HG02678 (cell line): ENCODE measurements at regions not wholly inside any gene's neighbourhood (a gene's known extent, or its start where the extent isn't known, plus 50 kb on each side); places are given as distances from the start of the nearest gene placed in this dataset.
"Not testable (repeated sequence)": the region's sequence is repeated elsewhere in the genome, so short reads cannot be mapped to it uniquely, and the experiment has no call there.

ENCODE experiments used
- ATAC-seq: cut with Tn5 transposase; IDR thresholded peaks from one replicate; pipeline ENCODE4 v1.9.1; 2021; ENCODE audit warnings: mild to moderate bottlenecking, moderate library complexity; ENCODE audit not compliant: unreplicated experiment

DNA sequence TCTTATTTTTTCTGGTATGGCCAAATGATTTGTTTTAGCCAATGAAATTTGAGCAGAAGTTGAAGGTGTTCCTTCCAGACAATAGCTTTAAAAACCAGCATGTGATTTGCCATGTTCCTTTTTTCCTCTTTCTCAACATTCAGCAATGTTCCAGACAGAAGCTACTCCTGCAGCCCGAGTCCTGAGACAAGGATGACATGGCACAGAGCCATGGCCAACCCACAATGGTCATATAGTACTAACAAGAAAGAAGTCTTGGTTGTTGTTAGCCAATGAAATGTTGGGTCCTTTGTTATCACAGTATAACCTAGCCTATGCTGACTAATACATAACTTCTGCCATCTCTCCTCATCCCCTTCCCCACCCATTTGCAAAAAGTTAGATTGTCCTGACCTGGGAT is 211.1 kb upstream of the STT3B start:
- ATAC-seq = no peak

DNA sequence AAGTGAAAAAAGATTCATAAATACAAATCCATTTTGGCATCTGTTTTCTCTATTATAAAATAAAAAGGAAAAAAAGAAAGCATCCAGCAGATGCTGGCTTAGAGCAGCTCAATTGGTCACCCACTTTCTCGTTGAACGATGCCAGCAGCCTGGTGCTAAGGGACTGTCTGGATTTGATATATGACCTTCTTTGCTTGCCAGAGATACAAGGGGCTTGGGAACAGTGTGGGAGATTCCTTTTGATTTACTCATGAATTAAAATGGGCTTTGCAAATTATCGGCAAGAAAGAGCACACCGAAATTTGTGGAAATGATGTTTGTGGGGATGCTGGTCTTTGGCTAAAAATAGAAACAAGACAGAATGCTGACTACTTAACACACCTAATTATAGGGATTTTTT is 210.3 kb upstream of the STT3B start:
- ATAC-seq = no peak

DNA sequence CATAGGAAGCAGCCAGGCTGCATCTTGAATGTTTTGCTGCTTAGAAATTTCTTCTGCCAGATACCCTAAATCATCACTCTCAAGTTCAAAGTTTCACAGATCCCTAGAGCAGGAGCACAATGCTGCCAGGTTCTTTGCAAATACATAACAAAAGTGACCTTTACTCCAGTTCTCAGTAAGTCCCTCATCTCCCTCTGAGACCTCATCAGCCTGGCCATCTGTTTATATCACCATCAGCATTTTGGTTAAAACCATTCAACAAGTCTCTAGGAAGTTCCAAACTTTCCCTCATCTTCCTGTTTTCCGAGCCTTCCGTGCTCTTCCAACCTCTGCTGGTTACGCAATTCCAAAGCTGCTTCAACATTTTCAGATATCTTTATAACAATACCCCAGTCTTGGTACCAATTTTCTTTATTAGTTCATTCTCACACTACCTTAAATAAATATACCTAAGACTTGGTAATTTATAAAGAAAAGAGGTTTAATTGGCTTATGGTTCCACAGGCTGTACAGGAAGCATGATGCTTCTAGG is 204.8 kb upstream of the STT3B start:
- not testable (repeated sequence) for ATAC-seq

DNA sequence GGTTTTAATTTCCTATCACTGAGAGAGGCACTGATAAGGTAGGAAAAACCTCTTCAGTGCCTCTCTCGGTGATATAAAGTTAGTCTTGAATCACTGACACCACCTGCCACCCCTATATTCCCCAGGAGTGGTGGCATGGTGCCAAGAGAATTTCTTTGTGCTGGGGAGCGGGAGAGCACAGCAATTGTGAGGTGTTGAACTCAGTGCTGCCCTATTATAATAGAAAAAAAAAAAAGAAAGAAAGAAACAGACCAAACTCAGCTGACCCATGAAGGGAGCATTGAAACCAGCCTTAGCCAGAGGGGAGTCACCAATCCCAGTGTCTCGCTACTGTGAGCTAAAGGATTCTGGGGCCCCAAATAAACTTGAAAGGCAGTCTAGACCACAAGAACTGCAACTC is 201.4 kb upstream of the STT3B start:
- no peak for ATAC-seq

DNA sequence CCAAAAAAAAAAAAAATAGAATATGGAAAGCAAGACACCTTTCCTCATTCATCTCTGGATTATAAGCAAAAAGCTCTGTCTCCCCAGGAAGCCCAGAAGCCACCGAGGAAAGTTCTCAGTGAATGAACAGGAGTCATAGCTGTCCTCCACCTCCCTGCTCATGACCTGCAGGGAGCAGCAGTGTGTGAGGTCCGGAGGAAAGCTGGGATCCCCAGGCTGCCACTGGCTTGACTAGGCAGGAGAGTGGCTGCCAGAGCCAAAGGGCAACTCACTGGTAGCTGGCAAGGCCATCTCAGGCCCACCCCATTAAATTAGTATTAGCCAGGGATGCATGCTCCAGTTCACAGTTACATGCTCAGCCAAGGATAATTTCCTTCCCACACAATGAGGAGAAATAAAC is 191.6 kb upstream of the STT3B start:
- ATAC-seq = no peak

DNA sequence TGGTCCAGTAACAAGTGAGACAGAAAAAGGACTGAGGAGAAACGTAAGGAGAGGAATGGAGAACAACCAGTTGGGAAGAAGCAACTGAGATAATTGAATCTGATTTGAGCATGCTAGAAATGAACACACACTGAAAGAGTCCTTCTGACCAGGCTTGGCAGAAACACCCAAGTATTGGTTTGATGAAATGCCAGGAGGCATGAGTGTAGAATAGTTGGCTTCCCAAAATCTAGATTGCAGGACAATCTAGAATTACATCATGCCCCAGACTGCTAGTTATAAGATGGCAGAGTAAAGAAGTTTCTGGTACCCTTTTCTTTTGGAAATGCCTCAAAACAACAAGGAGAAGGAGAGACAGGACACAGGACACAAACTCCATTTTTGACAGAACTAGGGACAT is 189.7 kb upstream of the STT3B start:
- ATAC-seq = no peak

DNA sequence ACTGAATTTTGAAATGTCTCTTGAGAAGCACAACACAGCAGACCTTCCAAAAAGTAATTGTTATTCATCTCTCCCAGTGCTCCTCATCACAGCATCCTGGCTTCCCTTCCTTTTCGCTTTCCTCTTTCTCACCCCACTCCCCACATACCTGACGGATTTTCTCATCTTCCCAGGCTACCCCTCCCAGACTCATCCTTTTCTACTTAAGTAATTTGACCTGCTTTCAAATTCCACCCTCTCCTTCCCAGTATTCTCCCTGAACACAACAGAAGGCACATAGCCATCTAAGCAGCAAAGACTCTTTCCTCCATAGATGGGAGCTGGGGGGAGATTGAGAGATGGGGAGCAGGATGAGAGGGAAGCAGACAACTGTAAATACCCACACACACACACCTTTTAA is 187.1 kb upstream of the STT3B start:
- ATAC-seq = no peak

DNA sequence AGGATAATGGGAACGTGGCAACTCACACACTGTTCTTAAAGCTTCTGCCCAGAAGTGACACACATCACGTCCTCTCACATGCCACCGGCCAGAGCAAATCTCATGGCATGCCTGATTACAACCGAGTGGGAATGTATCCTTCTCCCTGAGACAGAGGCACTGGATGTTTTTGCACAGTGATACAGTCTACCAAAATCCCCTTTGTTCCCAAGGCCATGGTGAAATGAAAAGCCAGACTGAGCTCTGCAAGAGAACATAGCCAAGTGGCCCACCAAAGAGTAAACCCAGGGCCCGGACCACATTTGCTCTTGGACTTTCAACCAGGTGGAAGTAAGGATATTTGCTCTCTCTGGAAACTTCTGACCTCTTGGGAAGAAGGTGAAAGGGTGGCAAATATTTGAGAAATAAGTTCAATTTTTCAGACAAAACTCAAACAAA is 186.2 kb upstream of the STT3B start:
- ATAC-seq = no peak

DNA sequence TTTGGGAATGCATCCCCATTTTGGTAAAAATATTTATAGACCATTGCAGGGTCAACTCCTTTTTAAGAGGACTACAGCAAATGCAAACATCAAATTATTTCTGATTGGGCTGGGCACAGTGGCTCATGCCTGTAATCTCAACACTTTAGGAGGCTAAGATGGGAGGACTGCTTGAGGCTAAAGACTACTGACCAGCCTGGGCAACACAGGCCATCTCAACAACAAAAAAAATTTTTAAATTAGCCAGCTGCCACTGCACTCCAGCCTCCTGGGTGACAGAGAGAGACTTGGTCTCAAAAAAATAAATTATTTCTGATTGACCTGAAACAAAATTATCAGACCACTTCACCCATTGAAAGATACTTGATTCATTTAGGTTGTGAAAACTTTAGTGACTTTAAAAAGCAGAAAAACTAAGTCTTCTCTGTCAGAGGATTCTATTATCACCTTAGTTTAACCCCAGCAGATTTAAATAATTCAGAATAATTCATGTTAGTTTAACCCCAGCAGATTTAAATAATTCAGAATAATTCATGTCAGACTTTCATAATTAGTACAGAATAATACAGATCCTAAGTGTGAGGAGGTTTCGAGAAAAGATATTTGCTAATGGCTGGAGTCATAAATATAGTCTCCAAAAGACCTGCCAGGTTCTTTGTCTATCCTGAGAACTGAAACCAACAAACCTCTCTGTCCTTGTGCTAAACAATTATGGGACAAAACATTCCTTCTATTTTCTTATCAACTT is 183.6 kb upstream of the STT3B start:
- ATAC-seq = no peak

DNA sequence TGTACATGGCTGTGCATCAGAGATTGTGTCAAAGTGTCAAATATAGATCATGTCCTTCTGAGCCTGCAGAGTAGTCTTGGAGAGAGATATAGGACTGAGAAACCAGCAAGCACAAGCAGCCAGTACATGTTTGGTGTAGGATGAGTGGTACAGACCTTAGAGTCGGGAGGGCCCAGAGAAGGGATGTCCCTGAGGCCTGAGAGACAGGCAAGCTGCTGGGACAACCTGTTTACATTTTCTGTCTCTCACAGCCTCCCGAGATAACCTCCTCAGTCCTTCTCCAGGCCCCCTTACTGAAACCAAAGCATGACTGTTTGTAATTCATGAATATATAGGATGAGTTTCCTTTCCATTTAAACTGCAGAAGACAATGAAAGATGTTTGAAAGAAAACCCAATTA is 182.4 kb upstream of the STT3B start:
- no peak for ATAC-seq

DNA sequence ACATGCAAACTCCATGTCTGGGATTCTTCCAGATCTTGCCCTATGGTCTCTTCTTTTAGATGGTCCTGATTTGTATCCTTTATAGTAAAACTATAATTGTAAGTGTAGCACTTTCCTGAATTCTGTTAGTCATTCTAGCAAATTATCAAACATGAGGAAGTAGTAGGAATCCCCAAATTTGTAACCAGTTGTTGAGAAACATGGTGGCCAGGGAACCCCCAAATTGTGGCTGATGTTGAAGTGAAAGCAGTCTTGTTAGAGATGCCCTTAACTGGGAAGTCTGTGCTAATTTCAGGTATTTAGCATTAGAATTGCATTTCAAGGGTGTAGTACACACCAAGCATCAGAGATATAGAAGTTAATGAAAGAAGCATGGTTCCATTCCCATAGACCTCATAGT is 180.4 kb upstream of the STT3B start:
- ATAC-seq = no peak

DNA sequence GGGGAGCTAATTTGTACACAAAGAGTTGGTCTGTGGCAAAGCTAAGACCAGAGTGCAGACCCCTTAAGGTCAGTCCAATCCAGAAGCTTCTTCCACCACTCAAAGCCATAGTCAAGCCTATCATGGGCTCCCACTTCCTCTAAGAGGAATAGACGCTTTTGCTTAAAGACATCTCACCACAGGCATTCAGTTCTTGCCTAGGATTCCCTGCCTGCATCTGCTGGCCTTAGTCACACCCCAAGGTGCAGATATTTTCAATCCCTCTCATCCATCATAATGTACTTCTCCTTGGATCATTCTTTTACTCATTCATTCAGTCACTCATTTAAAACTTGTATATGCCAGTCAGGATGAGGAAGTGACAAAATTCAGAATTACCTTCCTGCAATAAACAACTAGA is 179.6 kb upstream of the STT3B start:
- no peak for ATAC-seq

DNA sequence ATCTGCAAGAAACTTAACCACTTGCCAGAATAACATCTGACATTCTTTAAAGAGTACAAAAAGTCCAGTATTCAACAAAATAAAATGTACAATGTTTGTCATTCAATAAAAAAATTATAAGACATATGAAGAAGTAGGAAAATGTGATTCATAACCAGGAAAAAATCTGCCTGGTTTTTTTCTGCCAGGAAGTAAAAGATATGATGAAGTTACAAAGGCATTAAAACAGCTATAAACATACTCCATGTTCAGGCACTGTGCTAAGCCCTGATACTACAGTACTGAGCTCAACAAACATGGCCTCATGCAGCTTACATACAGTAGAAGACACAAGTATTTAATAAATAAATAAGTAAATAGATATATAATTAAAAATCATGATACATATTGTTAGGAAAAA is 178.4 kb upstream of the STT3B start:
- ATAC-seq = no peak

DNA sequence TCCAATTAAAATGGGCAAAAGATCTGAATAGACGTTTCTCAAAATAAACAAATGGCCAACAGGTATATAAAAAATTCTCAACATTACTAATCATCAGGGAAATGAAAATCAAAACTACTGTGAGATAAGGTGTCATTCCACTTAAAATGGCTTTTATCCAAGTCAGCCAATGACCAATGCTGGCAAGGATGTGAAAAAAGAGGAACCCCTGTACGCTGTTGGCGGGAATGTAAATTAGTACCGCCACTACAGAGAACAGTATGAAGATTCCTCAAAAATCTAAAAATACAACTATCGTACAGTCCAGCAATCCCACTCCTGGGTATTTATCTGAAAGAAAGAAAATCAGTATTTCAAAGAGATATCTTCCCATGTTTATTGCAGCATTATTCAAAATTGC is 176.9 kb upstream of the STT3B start:
- ATAC-seq = no peak

DNA sequence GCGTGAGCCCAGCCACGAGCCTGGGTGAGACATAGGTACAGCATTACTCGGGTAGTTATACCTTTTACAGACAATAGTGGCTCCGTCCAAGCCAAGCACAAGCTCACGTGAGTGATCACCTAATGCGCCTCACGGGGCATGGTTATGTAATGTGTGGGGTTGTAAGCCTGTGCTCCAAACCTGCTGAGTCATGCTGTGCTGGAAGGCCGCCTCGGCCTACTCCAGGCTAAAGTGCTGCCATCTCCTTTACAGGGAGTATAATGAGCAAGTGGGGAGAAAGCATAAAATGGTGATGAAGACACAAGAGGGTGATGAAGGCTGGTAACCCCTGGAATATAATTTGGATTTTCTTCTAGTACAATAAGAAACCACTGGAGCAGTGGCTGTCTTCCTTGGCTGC is 175.8 kb upstream of the STT3B start:
- ATAC-seq = no peak

DNA sequence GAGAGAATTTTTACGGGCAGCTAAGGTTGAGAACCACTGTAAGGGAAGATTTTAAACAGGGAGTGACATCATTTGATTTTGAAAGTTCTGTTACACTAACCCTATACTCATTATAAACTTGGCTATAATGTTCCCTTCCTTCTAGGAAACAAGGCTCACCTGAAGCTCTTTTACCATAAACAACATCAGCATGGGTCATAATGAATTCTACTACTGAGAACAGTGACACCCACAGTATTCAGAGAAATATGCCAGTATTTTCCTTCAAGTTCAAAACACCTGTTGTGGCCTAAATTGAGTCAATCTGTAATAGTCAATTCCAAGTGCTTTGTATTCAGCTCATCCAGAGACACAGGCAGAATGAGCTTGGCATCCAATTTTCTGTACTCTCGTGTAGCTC is 175.3 kb upstream of the STT3B start:
- no peak for ATAC-seq

DNA sequence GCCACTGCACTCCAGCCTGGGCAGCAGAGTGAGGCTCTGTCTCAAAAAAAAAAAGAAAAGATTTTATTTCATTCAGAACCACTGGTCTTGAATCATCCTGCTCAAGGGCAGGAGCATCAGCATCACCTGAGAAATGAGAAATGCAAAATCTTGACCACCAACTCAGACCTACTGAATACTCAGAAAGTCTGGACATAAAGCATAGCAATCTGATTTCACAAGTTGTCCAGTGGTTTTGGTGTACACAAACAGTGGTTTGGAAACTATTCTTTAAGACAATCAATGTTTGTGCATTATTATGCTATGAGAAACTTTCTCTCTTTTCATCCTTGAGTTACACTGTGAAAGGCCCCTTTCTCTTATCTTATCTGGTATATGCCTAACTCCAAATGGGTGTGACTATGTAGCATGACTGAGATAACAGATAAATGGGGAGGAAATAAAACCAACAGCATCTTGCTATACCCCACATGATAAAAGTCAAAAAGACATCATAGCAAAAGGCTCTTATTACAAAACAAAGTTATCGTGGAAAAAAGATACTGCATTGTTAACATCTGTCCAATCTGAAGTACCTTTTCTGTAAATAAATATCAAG is 174.2 kb upstream of the STT3B start:
- ATAC-seq = no peak

DNA sequence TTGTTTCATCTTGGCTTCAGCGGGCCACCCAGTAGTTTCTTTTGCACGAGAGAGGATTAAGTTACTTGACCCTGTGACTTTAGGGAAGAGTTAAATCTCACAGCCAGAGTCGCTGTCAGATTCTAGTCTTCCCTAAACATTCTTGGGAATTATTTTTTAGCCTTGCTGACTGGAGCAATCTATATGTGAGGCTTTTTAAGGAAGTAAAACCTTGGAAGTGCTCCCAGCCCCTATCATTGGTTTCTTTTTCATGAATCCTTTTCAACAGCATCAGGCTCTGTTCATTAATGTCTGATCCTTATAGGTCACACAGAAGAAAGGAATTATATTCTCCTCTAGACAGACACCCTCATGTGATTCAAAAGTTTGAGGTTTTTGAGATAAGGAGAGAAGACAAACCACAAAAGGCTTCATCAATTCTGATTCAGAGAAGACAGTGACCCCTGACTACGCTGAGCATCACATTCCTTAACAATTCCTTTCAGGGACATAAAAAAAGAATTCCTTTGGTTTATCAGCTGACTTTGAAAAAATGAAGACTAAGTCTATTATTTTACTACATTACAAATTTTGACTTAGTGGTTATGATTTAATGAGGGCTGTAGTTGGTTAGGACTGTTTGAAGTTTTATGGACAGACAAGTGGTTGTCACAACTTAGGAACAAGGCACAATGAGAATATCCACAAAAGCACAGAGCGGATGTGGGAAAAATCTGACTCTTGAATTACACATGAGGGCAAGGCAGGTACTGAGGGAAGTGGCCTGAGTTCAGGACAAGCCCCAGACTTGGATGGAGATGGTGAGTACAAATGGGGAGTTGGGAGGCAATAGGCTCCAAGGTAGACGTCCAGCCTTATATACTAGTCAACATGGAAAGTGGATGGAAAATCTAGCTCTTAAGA is 171.1 kb upstream of the STT3B start:
- no peak for ATAC-seq

DNA sequence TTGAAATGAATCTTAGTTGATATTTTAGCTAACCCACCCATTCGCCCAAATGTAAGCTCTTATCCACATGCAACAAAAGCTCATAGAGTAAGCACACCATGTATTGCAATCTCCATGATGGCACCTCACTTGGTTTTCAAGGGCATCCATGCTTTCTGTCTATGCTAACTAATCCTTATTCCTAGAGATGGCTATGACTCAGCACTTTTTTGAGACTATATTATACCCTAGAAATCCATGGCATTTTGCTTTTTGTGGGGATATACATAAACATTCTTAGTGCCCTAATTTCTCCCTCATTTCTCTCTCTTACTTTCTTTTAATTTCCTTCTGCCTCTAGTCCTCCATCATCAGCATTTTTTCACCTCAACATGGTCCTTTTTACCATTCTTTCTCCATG is 168.5 kb upstream of the STT3B start:
- ATAC-seq = no peak

DNA sequence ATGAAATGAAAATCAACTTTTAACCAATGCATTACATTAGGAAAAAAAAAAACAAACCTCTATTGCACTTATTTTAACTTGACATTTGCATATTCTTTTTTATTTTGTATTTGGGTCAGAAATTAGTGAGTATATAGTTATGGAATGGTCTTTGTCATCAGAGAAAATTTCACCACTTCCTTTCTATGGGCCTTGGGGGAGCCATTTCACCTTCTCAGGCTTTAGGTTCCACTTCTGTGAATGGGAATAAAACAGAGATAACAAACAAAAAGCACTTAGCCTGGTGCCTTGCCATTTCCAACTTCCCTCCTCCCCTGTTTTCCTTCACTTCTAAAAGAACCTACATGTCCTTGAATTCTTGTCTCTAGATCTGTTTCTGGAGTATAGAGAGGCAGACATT is 168.0 kb upstream of the STT3B start:
- ATAC-seq = no peak

DNA sequence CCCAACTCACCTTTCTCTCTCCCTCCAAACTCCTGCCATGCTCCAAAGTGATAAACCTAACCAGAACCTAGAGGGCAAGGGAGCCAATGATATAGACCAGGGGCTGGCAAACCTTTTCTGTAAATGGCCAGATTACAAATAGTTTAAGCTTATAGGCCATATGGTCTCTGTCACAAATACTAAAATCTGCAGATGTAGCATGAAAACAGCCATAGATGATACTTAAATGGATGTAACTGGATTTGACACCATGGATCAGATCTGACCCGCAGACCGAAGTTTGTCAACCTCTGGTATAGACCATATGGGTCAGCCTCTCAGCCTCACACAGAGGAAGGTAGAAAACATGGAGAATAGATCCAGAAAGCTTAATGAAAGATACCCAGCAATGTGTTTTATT is 165.2 kb upstream of the STT3B start:
- no peak for ATAC-seq
